IgD-negative memory B cell (primary cell): ENCODE measurements at regions not wholly inside any gene's neighbourhood (a gene's known extent, or its start where the extent isn't known, plus 50 kb on each side); places are given as distances from the start of the nearest gene placed in this dataset.
"Not testable (repeated sequence)": the region's sequence is repeated elsewhere in the genome, so short reads cannot be mapped to it uniquely, and the experiment has no call there.

Experiments
- H3K27ac Mint-ChIP-seq, 3 donors: one replicate each; pipeline ENCODE4 v1.8.0; 2020 to 2022; ENCODE audit warnings: mild to moderate bottlenecking in 3 of 3, mixed read lengths in 3 of 3, moderate library complexity in 1 of 3
- H3K27me3 Mint-ChIP-seq: one replicate; pipeline ENCODE4 v1.8.0; 2021; ENCODE audit warnings: mixed read lengths
- H3K36me3 Mint-ChIP-seq: one replicate; pipeline ENCODE4 v1.8.0; 2020; ENCODE audit warnings: mild to moderate bottlenecking, mixed read lengths
- H3K4me1 Mint-ChIP-seq, 3 donors: one replicate each; pipeline ENCODE4 v1.8.0; 2020 to 2022; ENCODE audit warnings: mixed read lengths in 3 of 3, mild to moderate bottlenecking in 1 of 3
- H3K4me3 Mint-ChIP-seq, 4 donors: one replicate each; pipeline ENCODE4 v1.8.0; 2020 to 2022; ENCODE audit warnings: mild to moderate bottlenecking in 4 of 4, mixed read lengths in 4 of 4, moderate library complexity in 3 of 4
- H3K9me3 Mint-ChIP-seq, 3 donors: one replicate each; pipeline ENCODE4 v1.8.0; 2020 to 2021; ENCODE audit warnings: mixed read lengths in 3 of 3, mild to moderate bottlenecking in 1 of 3

- H3K27me3 Mint-ChIP-seq = no peaks in the 10 kb centered on the region
- H3K27ac Mint-ChIP-seq = no peak overlapping the region
- no peaks in the 10 kb centered on the region for H3K9me3 Mint-ChIP-seq
- no peaks in the 10 kb centered on the region for H3K36me3 Mint-ChIP-seq
- no peak overlapping the region for H3K4me3 Mint-ChIP-seq
- peaks cover 14 to 37% (median 35%) of the 10 kb centered on the region in 3 donors for H3K4me1 Mint-ChIP-seq
These were observed 50.8 kb upstream of the ECHDC3 start for GRCh38 chr10:11691319-11691755.

GRCh38 chr10:11689945-11690736 lies 52.0 kb upstream of the ECHDC3 start:
- Mint-ChIP-seq H3K27me3 (no peaks in the 10 kb centered on the region), H3K9me3 (no peaks in the 10 kb centered on the region), H3K36me3 (no peaks in the 10 kb centered on the region), H3K4me1 (peaks cover 14 to 37% (median 35%) of the 10 kb centered on the region in 3 donors), H3K27ac (peak overlapping the region in 1 of 3 donors; percentile 53), H3K4me3 (no peak overlapping the region)

DNA sequence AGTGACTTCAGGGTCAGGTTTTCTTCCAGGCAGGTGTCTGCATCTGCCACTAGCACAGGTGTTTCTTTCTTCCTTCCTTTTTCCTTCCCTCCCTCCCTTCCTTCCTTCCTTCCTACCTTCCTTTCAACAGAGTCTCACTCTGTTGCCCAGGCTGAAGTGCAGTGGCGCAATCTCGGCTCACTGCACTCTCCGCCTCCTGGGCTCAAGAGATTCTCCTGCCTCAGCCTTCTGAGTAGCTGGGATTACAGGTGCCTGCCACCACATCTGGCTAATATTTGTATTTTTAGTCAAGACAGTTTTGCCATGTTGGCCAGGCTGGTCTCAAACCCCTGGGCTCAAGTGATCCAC lies 53.8 kb upstream of the ECHDC3 start:
- Mint-ChIP-seq H3K4me3 (peak overlapping the region in 1 of 4 donors; percentile 91), H3K27ac (peak overlapping the region in 1 of 3 donors; percentile 44), H3K4me1 (peaks cover 28 to 52% (median 47%) of the 10 kb centered on the region in 3 donors)
- H3K9me3 Mint-ChIP-seq, H3K27me3 Mint-ChIP-seq, H3K36me3 Mint-ChIP-seq: not testable (repeated sequence)

GRCh38 chr10:11687779-11688447 lies 54.3 kb upstream of the ECHDC3 start:
- Mint-ChIP-seq H3K27ac (peak overlapping the region in 1 of 3 donors; percentile 44), H3K36me3 (no peaks in the 10 kb centered on the region), H3K4me1 (peaks cover 30 to 56% (median 52%) of the 10 kb centered on the region in 3 donors), H3K4me3 (peak overlapping the region in 2 of 4 donors; percentile 42 to 77), H3K27me3 (no peaks in the 10 kb centered on the region), H3K9me3 (no peaks in the 10 kb centered on the region)

DNA sequence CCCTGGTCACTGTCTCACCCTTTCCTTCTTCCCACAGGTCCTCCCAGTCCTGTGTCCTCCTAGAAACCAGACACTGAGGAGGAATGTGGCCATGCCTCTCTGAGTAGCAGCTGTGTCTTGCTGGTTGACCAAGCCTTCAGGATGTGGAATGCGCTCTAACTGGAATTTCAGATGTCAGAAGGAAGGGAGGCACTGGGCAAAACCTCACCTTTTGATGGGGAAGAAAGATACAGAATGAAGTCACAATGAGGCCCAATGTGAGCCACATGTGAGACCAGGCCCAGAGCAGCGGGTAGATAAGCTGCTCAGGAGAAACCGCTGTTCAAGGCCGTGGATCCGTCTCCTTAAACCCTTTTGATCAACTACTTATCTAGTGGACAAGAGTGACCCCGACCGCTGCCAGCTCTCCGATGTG lies 54.8 kb upstream of the ECHDC3 start:
- H3K27me3 Mint-ChIP-seq = no peaks in the 10 kb centered on the region
- no peak overlapping the region for H3K27ac Mint-ChIP-seq
- peak overlapping the region in 2 of 4 donors; percentile 42 to 77 for H3K4me3 Mint-ChIP-seq
- no peaks in the 10 kb centered on the region for H3K9me3 Mint-ChIP-seq
- H3K36me3 Mint-ChIP-seq = no peaks in the 10 kb centered on the region
- peaks cover 36 to 60% (median 55%) of the 10 kb centered on the region in 3 donors for H3K4me1 Mint-ChIP-seq

- no peaks in the 10 kb centered on the region for H3K36me3 Mint-ChIP-seq
- no peaks in the 10 kb centered on the region for H3K9me3 Mint-ChIP-seq
- H3K27ac Mint-ChIP-seq = peak overlapping the region; percentile 98 to 100 (median 99)
- H3K4me1 Mint-ChIP-seq = peaks cover 45 to 71% (median 67%) of the 10 kb centered on the region in 3 donors
- no peaks in the 10 kb centered on the region for H3K27me3 Mint-ChIP-seq
- H3K4me3 Mint-ChIP-seq = peak overlapping the region; percentile 81 to 97 (median 88)
These were observed 56.4 kb upstream of the ECHDC3 start for GRCh38 chr10:11685787-11686218.

GRCh38 chr10:11684717-11685645 lies 57.2 kb upstream of the ECHDC3 start:
- Mint-ChIP-seq H3K4me1 (peaks cover 46 to 78% (median 74%) of the 10 kb centered on the region in 3 donors), H3K27me3 (no peaks in the 10 kb centered on the region), H3K9me3 (no peaks in the 10 kb centered on the region), H3K36me3 (no peaks in the 10 kb centered on the region), H3K27ac (peak overlapping the region; percentile 98 to 100 (median 99)), H3K4me3 (peak overlapping the region; percentile 81 to 97 (median 93))

DNA sequence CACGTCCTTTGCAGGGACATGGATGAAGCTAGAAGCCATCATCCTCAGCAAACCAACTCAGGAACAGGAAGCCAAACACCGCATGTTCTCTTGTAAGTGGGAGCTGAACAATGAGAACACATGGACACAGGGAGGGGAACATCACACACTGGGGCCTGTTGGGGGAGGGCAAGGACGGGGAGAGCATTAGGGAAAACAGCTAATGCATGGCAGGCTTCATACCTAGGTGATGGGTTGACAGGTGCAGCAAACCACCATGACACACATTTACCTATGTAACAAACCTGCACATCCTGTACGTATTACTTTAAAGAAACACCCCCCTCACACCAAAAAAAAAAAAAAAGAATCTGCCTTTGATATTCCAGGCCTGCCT lies 57.9 kb upstream of the ECHDC3 start:
- Mint-ChIP-seq H3K4me3 (peak overlapping the region; percentile 81 to 97 (median 93)), H3K27ac (peak overlapping the region; percentile 98 to 100 (median 99)), H3K4me1 (peaks cover 46 to 82% (median 77%) of the 10 kb centered on the region in 3 donors)
- H3K9me3 Mint-ChIP-seq, H3K36me3 Mint-ChIP-seq, H3K27me3 Mint-ChIP-seq: not testable (repeated sequence)

DNA sequence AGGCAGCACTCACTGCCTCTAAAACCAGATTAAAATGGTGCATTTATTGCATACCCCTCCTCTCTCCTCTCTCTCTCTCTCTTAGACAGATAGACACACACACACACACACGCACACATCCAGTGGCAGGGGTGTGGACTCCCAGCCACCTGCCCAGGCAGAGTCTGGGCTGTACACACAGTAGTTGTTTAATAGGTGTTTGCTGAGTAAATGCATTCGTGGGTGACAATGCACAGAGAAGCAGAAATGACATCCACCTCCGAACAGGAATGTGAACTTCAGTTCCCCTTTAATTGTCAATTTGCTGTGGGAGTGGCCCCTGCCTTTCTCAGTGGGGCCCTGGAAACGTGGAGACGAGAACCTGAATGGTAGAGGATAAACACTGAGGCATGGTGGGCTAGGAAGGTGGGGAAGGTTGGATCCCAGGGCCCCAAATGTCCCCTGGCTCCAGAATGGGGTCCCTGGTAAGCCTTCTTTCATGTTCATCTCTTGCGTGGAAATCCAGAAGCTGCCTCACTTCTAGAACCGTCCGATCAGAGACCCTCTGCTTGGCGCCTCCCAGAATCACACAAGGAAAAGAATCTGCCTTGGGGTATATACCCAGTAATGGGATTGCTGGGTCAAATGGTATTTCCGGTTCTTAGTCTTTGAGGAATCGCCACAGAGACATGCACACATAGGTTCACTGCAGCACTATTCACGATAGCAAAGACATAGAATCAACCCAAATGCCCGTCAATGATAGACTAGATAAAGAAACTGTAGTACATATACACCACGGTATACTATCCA lies 58.5 kb upstream of the ECHDC3 start:
- Mint-ChIP-seq H3K4me1 (peaks cover 46 to 80% (median 72%) of the 10 kb centered on the region in 3 donors), H3K9me3 (no peaks in the 10 kb centered on the region), H3K27ac (peak overlapping the region; percentile 98 to 100 (median 99)), H3K27me3 (no peaks in the 10 kb centered on the region), H3K4me3 (peak overlapping the region; percentile 81 to 97 (median 93)), H3K36me3 (no peaks in the 10 kb centered on the region)

- peaks cover 51 to 75% (median 71%) of the 10 kb centered on the region in 3 donors for H3K4me1 Mint-ChIP-seq
- H3K4me3 Mint-ChIP-seq = peak overlapping the region; percentile 81 to 97 (median 93)
These were observed 59.3 kb upstream of the ECHDC3 start for GRCh38 chr10:11682851-11683250.

GRCh38 chr10:11682267-11682683 lies 59.9 kb upstream of the ECHDC3 start:
- Mint-ChIP-seq H3K36me3 (no peaks in the 10 kb centered on the region), H3K9me3 (no peaks in the 10 kb centered on the region), H3K4me1 (peaks cover 50 to 75% (median 75%) of the 10 kb centered on the region in 3 donors), H3K27me3 (no peaks in the 10 kb centered on the region), H3K27ac (peak overlapping the region; percentile 80 to 99 (median 98)), H3K4me3 (peak overlapping the region; percentile 1 to 95 (median 86))

More at GRCh38 chr10:11682851-11683250, 59.3 kb upstream of the ECHDC3 start:
- Mint-ChIP-seq H3K27me3 (no peaks in the 10 kb centered on the region), H3K36me3 (no peaks in the 10 kb centered on the region), H3K27ac (peak overlapping the region; percentile 98 to 100 (median 99)), H3K9me3 (no peaks in the 10 kb centered on the region)

- Mint-ChIP-seq H3K9me3 (peaks cover 0 to 3% (median 0%) of the 10 kb centered on the region in 3 donors), H3K4me3 (peak overlapping the region in 3 of 4 donors; percentile 6 to 95 (median 77)), H3K36me3 (no peaks in the 10 kb centered on the region), H3K4me1 (peaks cover 55 to 75% (median 72%) of the 10 kb centered on the region in 3 donors), H3K27ac (peak overlapping the region in 1 of 3 donors; percentile 60), H3K27me3 (no peaks in the 10 kb centered on the region)
These were observed 61.7 kb upstream of the ECHDC3 start for GRCh38 chr10:11680496-11680895.

DNA sequence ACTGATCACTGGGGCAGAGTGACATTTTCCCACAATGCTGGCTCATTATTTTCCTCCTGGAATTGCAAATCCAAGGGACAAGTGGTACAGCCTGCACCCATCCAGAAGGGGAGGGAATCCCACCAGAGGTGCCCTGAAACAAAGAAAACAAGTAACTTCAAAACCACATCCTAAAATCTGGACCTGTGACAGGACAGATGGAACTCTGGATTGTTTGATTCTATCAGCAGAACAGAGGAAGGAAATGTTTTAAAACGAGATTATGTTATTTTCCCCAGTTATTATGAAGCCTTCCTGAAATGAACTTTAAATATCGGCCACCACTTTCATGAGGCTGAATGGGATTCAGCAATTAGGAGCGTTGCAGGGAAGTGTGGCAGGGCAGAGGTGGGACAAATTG lies 62.2 kb upstream of the ECHDC3 start:
- H3K9me3 Mint-ChIP-seq = peaks cover 0 to 3% (median 0%) of the 10 kb centered on the region in 3 donors
- peak overlapping the region in 2 of 4 donors; percentile 6 to 55 for H3K4me3 Mint-ChIP-seq
- H3K27ac Mint-ChIP-seq = peak overlapping the region in 1 of 3 donors; percentile 60
- H3K36me3 Mint-ChIP-seq = peaks cover 3% of the 10 kb centered on the region
- H3K27me3 Mint-ChIP-seq = no peaks in the 10 kb centered on the region
- H3K4me1 Mint-ChIP-seq = peaks cover 55 to 74% (median 71%) of the 10 kb centered on the region in 3 donors
